ENCODE measurements at regions not wholly inside any gene's neighbourhood (a gene's known extent, or its start where the extent isn't known, plus 50 kb on each side); places are given as distances from the start of the nearest gene placed in this dataset.

GRCh38 chr6:2430612-2431011 is 185.2 kb upstream of the GMDS start:
- DNase-seq (ENCODE audit: low read depth), result no peak
- TF ChIP-seq, protein P1, sequence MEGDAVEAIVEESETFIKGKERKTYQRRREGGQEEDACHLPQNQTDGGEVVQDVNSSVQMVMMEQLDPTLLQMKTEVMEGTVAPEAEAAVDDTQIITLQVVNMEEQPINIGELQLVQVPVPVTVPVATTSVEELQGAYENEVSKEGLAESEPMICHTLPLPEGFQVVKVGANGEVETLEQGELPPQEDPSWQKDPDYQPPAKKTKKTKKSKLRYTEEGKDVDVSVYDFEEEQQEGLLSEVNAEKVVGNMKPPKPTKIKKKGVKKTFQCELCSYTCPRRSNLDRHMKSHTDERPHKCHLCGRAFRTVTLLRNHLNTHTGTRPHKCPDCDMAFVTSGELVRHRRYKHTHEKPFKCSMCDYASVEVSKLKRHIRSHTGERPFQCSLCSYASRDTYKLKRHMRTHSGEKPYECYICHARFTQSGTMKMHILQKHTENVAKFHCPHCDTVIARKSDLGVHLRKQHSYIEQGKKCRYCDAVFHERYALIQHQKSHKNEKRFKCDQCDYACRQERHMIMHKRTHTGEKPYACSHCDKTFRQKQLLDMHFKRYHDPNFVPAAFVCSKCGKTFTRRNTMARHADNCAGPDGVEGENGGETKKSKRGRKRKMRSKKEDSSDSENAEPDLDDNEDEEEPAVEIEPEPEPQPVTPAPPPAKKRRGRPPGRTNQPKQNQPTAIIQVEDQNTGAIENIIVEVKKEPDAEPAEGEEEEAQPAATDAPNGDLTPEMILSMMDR (IDR thresholded peaks at IDR 0.05; ENCODE audit: insufficient read depth, low read length), result no peak
- no peak overlapping the region for H3K4me3 ChIP-seq (ENCODE audit: low read depth, low read length)

- TF ChIP-seq, protein P1 (IDR thresholded peaks at IDR 0.05; ENCODE audit: insufficient read depth, low read length), result no peak
- DNase-seq (ENCODE audit: low read depth), result no peak
- no peak overlapping the region for H3K4me3 ChIP-seq (ENCODE audit: low read depth, low read length)
Observed at GRCh38 chr6:2429460-2429859, 184.1 kb upstream of the GMDS start.

DNA sequence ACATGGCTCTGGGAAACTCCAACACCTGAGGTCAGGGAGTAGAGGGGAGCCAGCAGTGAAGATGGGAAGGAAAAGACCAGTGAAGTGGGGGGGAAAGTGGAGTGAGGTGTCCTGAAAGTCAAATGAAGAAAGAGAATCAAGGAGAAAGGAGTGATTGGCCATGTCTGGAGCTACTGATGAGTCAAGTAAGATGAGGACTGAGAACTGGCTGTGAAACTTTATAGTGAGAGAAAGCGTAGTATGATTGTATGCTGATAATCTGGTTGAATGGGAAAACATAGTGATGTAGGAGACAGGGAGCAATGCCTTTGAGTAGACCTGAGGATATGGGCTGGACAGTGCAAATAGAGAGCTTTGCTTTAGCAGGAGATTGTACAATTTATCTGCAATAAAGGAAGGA is 183.6 kb upstream of the GMDS start:
- no peak overlapping the region for H3K4me3 ChIP-seq (ENCODE audit: low read depth, low read length)
- TF ChIP-seq, protein P1 (IDR thresholded peaks at IDR 0.05; ENCODE audit: insufficient read depth, low read length), result no peak
- DNase-seq (ENCODE audit: low read depth), result no peak

DNA sequence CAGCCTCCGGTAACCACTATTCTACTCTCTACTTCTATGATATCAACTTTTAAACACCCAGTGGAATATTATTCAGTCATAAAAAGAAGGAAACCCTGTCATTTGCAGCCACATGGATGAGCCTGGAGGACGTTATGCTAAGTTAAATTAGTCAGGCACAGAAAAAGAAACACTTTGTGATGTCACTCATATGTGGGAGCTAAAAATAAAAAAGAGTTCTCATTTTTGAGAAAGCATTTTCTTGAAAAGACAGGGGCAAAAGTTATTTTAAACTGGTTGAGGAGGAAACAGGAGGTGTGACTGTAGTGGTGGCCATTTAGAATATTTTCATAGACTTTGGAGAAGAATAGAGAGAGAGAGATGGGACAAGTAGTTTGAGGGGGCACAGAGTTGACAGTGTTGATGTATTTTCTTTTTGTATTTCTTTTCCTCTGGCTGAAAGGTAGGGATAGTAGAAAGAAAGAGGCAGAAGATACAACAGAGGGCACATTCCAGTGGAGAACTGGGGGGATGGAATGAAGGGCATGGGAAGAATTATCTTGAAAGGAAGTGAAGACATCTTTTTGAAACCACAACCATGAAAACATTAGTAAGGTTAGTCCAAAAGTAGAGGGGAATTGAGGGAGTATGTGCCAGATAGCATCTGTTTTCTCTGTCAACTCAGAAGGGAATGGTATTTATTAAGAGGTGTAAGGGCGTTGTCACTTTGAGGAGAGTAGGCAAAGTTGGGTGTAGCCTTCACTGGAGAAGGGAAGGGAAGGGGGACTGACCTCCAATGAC is 181.3 kb upstream of the GMDS start:
- H3K4me3 ChIP-seq (ENCODE audit: low read depth, low read length), result no peak overlapping the region
- DNase-seq (ENCODE audit: low read depth), result peak; percentile 49
- TF ChIP-seq, protein P1 (IDR thresholded peaks at IDR 0.05; ENCODE audit: insufficient read depth, low read length), result no peak

GRCh38 chr6:2416128-2416712 is 170.8 kb upstream of the GMDS start:
- DNase-seq (ENCODE audit: low read depth), result no peak
- H3K4me3 ChIP-seq (ENCODE audit: low read depth, low read length), result no peak overlapping the region
- TF ChIP-seq, protein P1 (IDR thresholded peaks at IDR 0.05; ENCODE audit: insufficient read depth, low read length), result no peak

- no peak for DNase-seq (ENCODE audit: low read depth)
- H3K4me3 ChIP-seq (ENCODE audit: low read depth, low read length), result no peak overlapping the region
- TF ChIP-seq, protein P1 (IDR thresholded peaks at IDR 0.05; ENCODE audit: insufficient read depth, low read length), result no peak
Observed at GRCh38 chr6:2414885-2415547, 169.6 kb upstream of the GMDS start.
